NCI-H2107 treated with DMSO at 0.1 percent for 48 hours (cell line): ENCODE measurements at regions not wholly inside any gene's neighbourhood (a gene's known extent, or its start where the extent isn't known, plus 50 kb on each side); places are given as distances from the start of the nearest gene placed in this dataset.

Source experiments
- DNase-seq: peaks from one replicate; lab custom pipeline; 2025; ENCODE audit not compliant: unreplicated experiment; lab: John Stamatoyannopoulos, UW

GRCh38 chr3:18047052-18047451, 304.6 kb upstream of the TBC1D5 start:
- no peak for DNase-seq

DNA sequence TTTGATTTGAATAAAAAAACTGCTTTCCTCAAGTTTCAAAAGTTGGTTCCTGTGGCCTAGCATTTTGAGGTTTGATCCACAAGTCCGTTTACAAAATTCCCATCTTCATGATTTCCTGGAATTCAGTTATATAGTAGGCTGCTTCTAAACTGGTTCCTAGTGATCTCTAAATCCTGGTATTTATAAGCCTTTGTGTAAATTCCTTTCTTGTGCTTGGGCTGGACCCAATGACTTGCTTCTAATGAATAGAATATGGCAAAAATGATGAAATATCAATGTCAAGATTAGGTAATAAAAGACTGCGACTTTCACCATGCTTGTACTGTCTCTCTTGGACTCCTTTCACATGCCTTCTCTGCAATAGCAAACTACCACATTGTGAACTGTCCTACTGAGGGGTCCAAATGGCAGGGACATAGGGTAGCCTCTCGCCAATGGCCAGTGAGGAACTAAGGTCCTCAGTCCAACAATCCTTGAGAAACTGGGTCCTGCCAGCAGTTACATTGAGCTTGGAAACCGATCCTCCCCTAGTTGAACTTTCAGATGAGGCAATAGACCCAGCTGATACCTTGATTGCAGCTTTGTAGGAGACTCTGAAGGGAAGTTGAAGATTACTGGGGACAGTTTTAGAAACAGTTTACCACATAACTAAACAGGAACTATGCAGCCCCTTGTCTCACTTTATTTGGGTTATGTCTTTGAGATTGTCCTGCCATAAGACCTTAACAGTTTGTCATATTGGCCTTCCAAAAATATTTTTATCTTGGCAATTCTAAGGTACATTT, 303.9 kb upstream of the TBC1D5 start:
- DNase-seq, result no peak

GRCh38 chr3:18044971-18045880, 302.8 kb upstream of the TBC1D5 start:
- DNase-seq, result no peak

DNA sequence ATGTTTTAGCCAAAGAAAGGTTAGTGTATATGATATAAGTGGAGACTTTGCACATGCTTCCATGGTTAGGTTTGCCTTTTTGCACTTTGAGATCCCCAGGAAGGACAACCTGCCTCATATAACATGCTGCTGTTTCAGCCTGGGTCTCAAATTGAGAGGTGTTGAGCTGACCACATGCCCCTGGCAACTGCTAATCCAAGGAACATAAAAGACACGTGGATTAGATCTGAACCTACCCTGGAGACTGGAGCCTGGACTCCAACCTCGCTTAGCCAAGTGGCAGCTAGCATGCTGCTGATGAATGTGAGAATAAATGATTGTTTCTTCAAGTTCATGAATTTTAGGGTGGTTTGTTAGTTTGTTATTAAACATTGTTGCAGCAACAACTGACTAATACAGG, 301.8 kb upstream of the TBC1D5 start:
- DNase-seq, result no peak

- DNase-seq, result no peak
Measured at GRCh38 chr3:18036450-18036815, 294.0 kb upstream of the TBC1D5 start.

DNA sequence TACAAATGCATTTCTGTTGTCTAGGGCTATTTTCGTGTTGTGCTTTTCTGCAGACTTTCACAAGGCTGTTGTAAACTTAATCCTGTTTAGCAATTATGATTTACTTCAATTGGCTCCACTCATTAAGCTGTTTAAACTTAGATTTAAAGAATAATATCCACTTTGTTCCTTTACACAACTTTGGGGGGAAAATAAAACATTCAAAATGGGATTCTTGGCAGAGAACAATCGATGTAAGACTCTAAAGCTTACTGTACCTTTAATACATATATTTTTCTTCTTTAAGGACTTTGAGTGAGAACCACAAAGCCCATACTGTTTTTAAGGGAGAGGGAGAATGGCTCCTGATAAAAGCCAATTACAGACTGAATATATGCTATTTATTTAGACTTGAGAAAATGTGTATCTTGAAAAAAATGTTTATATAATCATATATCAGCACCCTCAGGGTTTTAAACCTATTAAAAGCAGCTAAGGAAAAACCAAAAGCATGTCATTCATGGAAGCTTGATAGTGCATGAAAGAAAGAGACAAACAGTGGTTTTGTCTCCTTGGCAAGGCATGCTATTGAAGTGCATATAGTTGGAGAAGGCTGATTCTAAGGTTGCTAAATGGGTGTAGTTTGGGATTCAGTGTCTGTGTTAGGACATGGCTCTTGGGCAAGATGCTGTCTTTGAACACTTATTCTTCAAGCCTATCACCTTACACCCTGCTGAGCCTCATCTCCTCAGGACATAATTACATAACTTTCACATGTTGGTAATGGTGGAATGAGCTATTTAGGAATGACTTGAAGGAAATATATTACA, 293.4 kb upstream of the TBC1D5 start:
- no peak for DNase-seq

DNA sequence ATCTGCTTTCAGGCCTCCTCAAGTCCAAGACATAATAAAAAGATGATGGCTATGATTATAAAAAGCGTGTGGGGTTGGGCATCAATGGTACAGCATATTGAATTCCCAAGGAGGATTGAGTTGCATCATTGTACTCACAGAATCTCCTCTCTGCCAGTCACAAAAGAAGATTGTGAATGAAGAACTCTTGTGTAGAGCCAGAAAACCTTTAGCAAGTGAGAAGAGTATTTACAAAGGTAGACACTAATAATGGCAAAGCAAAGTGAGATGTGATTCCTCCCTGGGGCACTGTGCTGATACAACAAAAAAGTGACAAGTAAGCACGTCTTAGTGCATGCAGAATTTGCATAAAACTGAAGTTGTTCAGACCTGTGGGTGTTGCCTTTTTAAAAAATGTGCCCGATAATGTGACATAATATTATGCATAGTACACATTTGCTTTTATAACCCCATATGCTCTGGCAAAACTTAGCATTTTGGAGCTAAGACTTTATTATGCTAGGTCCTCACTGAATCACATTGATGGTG, 291.2 kb upstream of the TBC1D5 start:
- DNase-seq, result peak; percentile 28

- DNase-seq, result no peak
Measured at GRCh38 chr3:18030371-18030870, 288.0 kb upstream of the TBC1D5 start.

GRCh38 chr3:18027161-18027939, 284.9 kb upstream of the TBC1D5 start:
- no peak for DNase-seq

- DNase-seq, result no peak
Measured at GRCh38 chr3:18024715-18025114, 282.3 kb upstream of the TBC1D5 start.

DNA sequence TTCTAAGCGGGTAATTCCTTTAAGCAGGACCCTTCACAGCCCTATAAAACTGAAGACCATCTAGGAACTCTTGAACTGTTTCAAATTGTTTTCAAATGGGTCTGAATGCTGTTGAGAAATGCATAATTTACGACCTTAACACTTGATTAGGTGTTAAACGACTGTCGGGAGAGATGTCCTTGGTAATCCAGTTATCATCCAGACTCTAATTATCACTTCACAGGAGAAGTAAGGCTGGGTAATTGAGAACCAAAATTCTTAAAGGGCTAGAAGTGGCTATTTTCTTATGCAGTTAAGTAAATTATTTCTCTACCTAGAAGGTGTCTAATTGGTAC, 276.7 kb upstream of the TBC1D5 start:
- no peak for DNase-seq

DNA sequence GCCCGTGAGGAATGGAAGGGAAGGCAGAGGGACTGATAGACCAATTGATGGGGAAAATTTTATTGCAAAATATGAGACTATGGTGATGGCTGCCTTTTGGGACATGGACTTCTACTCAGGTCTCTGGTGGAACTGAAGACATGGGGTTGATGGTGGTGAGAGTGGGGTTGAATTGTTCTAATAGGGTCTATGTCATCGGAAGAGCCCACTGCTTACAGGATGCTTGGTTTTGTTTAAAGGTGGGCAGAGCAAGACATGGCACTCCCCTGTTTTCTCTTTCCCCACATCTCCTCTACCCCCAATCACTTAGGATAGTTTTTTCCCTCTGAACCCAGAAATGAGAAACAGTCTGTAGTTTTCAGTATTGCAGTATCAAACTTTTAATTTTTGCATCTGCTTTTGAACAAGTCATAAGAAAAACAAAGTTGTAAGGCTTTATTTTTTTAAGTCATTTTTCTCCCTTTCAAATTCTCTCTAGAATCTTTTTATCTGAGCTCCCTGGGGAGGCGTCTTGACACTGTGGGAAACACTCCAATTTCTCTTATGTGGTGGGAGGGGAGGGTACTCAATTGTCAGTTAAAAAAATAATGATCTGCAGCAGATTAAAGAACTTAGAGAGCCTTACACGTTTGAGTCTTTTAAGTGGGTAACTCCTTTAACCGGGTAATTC, 276.2 kb upstream of the TBC1D5 start:
- DNase-seq, result no peak

- no peak for DNase-seq
Measured at GRCh38 chr3:18016366-18016765, 273.9 kb upstream of the TBC1D5 start.

- DNase-seq, result no peak
Measured at GRCh38 chr3:18012933-18013332, 270.5 kb upstream of the TBC1D5 start.

- no peak for DNase-seq
Measured at GRCh38 chr3:18012436-18012835, 270.0 kb upstream of the TBC1D5 start.

- no peak for DNase-seq
Measured at GRCh38 chr3:18011387-18011786, 269.0 kb upstream of the TBC1D5 start.

DNA sequence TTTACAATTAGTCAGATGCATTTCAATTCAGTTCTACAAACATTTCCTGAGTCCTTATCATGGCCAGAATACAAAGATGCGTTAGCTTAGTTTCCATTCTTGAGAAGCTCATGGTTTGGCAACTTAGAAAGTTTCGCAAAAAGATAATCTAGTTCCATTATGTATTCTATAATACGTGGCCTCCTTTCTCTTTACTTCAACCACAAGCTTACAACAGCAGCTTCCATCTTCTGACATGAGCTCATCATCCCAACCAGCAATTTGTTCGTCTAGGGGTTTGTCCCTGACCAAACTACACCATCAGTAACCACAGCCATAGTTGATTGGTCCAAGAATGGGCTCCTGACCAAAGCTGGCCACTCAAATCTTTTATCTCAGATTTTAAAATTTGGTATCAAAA, 267.6 kb upstream of the TBC1D5 start:
- no peak for DNase-seq

- no peak for DNase-seq
Measured at GRCh38 chr3:18008706-18009368, 266.4 kb upstream of the TBC1D5 start.

DNA sequence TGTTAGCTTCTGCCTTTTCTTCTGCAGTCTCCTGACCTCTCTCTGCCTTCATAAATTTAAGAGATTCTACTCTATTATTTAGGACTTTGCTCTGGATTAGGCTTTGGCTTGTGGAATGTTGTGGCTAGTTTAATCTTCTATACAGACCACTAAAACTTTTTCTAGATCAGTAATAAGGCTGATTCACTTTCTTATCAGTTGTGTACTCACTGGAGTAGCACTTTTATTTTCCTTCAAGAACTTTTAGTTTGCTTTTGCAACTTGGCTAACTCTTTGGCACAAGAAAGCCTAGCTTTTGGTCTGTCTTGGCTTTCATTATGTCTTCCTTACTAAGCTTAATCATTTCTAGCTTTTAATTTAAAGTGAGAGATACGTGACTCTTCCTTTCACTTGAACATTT, 265.5 kb upstream of the TBC1D5 start:
- no peak for DNase-seq
